A673 (cell line): ENCODE measurements at regions not wholly inside any gene's neighbourhood (a gene's known extent, or its start where the extent isn't known, plus 50 kb on each side); places are given as distances from the start of the nearest gene placed in this dataset.
A peak's percentile ranks its signal among the peaks of the same experiment; 100 is the strongest.

Experiments used
- BruUV-seq: library from RNA; stranded (reverse); fragments of 400-500 nt; replicated peaks from 2 replicates; lab custom pipeline; 2021; lab: Mats Ljungman, UMichigan
- CTCF ChIA-PET: fragments of 300-600 bp; sonication (Branson Sonifier 250); formaldehyde crosslinking; loops from one replicate; lab custom pipeline; 2022; ENCODE audit warnings: antibody characterized with exemption; lab: Charles Lee
- POLR2A ChIA-PET: fragments of 300-600 bp; sonication (Branson Sonifier 250); formaldehyde crosslinking; loops from one replicate; lab custom pipeline; 2022; ENCODE audit warnings: antibody characterized with exemption; ENCODE audit not compliant: low non-redundant PET; lab: Charles Lee
- DNase-seq: peaks from one replicate; pipeline ENCODE4 v3.0.0-alpha.2; 2015; ENCODE audit warnings: low spot score
- H3K27ac ChIP-seq: fragments of 200-600 bp; sonication (generic); 2 replicates; pipeline ENCODE4 v1.5.1; 2016; ENCODE audit warnings: mixed run types, low read depth, mild to moderate bottlenecking, mixed read lengths, antibody characterized with exemption, low read length; ENCODE audit not compliant: poor library complexity, severe bottlenecking
- H3K27me3 ChIP-seq: fragments of 200-600 bp; sonication (generic); replicated peaks from 2 replicates; pipeline ENCODE4 v1.6.1; 2017; ENCODE audit warnings: mixed run types, low read depth, mild to moderate bottlenecking, mixed read lengths, antibody characterized with exemption, low read length; ENCODE audit not compliant: insufficient read depth, poor library complexity
- H3K36me3 ChIP-seq: fragments of 200-600 bp; sonication (generic); 2 replicates; pipeline ENCODE4 v1.6.1; 2016; ENCODE audit warnings: mixed run types, mild to moderate bottlenecking, mixed read lengths, antibody characterized with exemption, low read length; ENCODE audit not compliant: insufficient read depth, poor library complexity, severe bottlenecking
- H3K4me1 ChIP-seq: fragments of 200-600 bp; sonication (generic); 2 replicates; pipeline ENCODE4 v1.6.1; 2017; ENCODE audit warnings: mixed run types, mild to moderate bottlenecking, mixed read lengths, antibody characterized with exemption, low read length; ENCODE audit not compliant: insufficient read depth, poor library complexity, severe bottlenecking
- H3K4me3 ChIP-seq: fragments of 200-600 bp; sonication (generic); 2 replicates; pipeline ENCODE4 v1.5.1; 2016; ENCODE audit warnings: low read depth, mixed run types, mild to moderate bottlenecking, mixed read lengths, low read length; ENCODE audit not compliant: poor library complexity, severe bottlenecking
- H3K9me3 ChIP-seq: fragments of 200-600 bp; sonication (generic); 2 replicates; pipeline ENCODE4 v1.6.1; 2016; ENCODE audit warnings: mixed run types, low read depth, mild to moderate bottlenecking, mixed read lengths, antibody characterized with exemption, low read length; ENCODE audit not compliant: poor library complexity, severe bottlenecking
- EZH2 ChIP-seq: fragments of 200-600 bp; sonication (generic); IDR thresholded peaks from 2 replicates; pipeline ENCODE4 v1.6.1; 2017; ENCODE audit warnings: borderline replicate concordance, low read depth, mild to moderate bottlenecking, mixed read lengths, antibody characterized with exemption, low read length; ENCODE audit not compliant: poor library complexity, severe bottlenecking
- intact Hi-C: fragments of 100-400 bp; cut with micrococcal nuclease; formaldehyde crosslinking; loops from one replicate; pipeline ENCODE4 v1.10.0; 2022; ENCODE audit not compliant: unreplicated experiment
- TF ChIP-seq, protein P1 (sequence below): fragments of 300-800, 200-600 bp; sonication (generic); conservative IDR thresholded peaks from 2 replicates; pipeline ENCODE4 v1.5.1; 2017; ENCODE audit warnings: low read depth, mild to moderate bottlenecking, antibody characterized with exemption, low read length, moderate library complexity, mixed read lengths

DNA sequence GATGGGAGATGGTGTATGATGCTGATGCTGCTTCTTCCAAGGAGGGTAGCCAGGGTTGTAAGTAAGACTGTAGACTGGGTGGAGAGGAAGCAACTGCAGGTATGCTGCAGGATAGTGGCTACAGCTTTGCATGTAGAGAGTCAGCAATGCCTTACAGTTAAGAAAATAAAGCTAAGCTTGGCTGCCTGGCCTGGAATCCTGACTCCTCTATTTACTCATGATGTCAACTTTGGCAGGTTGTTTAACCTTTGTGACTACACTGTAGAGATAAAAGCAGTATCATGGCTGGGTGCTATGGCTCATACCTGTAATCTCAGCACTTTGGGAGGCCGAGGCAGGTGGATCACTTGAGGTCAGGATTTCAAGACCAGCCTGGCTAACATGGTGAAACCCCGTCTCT lies 301.6 kb upstream of the RBFOX1 start:
- H3K4me1 ChIP-seq, result no peaks in the 10 kb centered on the region
- TF ChIP-seq EZH2, result no peak
- TF ChIP-seq, protein P1, sequence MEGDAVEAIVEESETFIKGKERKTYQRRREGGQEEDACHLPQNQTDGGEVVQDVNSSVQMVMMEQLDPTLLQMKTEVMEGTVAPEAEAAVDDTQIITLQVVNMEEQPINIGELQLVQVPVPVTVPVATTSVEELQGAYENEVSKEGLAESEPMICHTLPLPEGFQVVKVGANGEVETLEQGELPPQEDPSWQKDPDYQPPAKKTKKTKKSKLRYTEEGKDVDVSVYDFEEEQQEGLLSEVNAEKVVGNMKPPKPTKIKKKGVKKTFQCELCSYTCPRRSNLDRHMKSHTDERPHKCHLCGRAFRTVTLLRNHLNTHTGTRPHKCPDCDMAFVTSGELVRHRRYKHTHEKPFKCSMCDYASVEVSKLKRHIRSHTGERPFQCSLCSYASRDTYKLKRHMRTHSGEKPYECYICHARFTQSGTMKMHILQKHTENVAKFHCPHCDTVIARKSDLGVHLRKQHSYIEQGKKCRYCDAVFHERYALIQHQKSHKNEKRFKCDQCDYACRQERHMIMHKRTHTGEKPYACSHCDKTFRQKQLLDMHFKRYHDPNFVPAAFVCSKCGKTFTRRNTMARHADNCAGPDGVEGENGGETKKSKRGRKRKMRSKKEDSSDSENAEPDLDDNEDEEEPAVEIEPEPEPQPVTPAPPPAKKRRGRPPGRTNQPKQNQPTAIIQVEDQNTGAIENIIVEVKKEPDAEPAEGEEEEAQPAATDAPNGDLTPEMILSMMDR, result no peak
- BruUV-seq, result no TSS peak
- no peak overlapping the region for H3K27ac ChIP-seq
- ChIA-PET POLR2A (no interaction called here), CTCF (no interaction called here)
- H3K4me3 ChIP-seq, result no peak overlapping the region
- H3K27me3 ChIP-seq, result no peaks in the 10 kb centered on the region
- H3K36me3 ChIP-seq, result no peaks in the 10 kb centered on the region
- H3K9me3 ChIP-seq, result no peaks in the 10 kb centered on the region
- DNase-seq, result no peak
- intact Hi-C loops, result no loop called here

DNA sequence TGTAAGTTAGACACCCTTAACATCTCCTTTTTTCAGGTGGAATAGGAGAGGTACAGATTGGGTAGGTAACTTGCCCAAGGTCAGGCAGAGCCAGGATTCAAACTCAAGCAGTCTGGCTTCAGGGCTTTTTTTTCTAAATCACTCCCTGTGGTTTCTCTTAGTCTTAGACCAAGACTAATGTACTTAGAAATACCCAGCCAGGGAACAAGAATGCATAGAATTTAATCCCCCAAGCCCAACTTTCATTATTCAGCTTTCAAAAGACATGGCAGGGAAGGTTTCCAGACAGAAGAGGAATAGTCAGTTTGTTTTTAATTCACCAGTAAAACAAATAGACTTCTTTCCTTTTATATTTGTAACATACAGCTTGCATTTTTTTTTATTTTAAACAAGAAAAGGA lies 305.2 kb upstream of the RBFOX1 start:
- CTCF ChIA-PET, result interaction anchor here (0.7 kb wide), 1 partner anchor 71 kb away, joined by 3 read pairs; no protein-coding TSS in a partner anchor
- no peak for TF ChIP-seq EZH2
- TF ChIP-seq, protein P1, result no peak
- no peaks in the 10 kb centered on the region for H3K36me3 ChIP-seq
- H3K9me3 ChIP-seq, result no peaks in the 10 kb centered on the region
- no TSS peak for BruUV-seq
- H3K27ac ChIP-seq, result no peak overlapping the region
- DNase-seq, result peak; percentile 2
- intact Hi-C loops, result loop anchor here (5.0 kb wide), 1 partner anchor 1145 kb away; no protein-coding TSS in a partner anchor
- H3K4me1 ChIP-seq, result no peaks in the 10 kb centered on the region
- no peaks in the 10 kb centered on the region for H3K27me3 ChIP-seq
- no peak overlapping the region for H3K4me3 ChIP-seq
- POLR2A ChIA-PET, result no interaction called here

DNA sequence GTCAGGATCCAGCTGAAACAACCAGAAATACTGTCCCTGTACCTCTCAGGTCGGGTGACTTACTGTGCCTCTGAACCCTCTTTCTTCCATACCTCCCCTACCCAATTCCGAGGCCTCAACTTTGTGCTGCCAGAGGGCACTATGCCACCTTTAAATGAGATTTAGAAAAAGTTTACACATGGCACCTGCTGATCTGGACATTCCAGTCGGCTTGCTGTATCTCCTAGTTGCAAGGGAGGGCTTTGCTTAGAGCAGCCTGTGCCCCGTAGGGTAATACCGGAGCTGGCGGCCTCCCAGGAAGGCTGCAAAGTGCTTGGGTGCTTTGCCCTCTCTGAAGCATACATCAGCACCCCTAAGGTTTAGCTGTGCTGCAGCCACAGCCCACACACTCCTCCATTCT lies 306.0 kb upstream of the RBFOX1 start:
- BruUV-seq, result no TSS peak
- no peak for DNase-seq
- H3K4me3 ChIP-seq, result no peak overlapping the region
- intact Hi-C loops, result loop anchor here (5.0 kb wide), 1 partner anchor 1146 kb away; no protein-coding TSS in a partner anchor
- H3K4me1 ChIP-seq, result no peaks in the 10 kb centered on the region
- CTCF ChIA-PET, result no interaction called here
- POLR2A ChIA-PET, result no interaction called here
- H3K27me3 ChIP-seq, result no peaks in the 10 kb centered on the region
- no peak overlapping the region for H3K27ac ChIP-seq
- no peaks in the 10 kb centered on the region for H3K9me3 ChIP-seq
- no peaks in the 10 kb centered on the region for H3K36me3 ChIP-seq
- TF ChIP-seq, protein P1, result no peak
- no peak for TF ChIP-seq EZH2
